T-cell (primary cell): ENCODE measurements at regions not wholly inside any gene's neighbourhood (a gene's known extent, or its start where the extent isn't known, plus 50 kb on each side); places are given as distances from the start of the nearest gene placed in this dataset.
"Not testable (repeated sequence)": the region's sequence is repeated elsewhere in the genome, so short reads cannot be mapped to it uniquely, and the experiment has no call there.

Source experiments
- ATAC-seq, 4 experiments: fragments of 200-7000 bp in 3 of 4; fragments of 150-1000 bp in 1 of 4; cut with Tn5 transposase; replicated peaks in 1 of 4; 1 replicate in 3 of 4; 2 replicates in 1 of 4; pipeline ENCODE4 v1.10.0; 2021; ENCODE audit warnings: moderate library complexity in 3 of 4, mild to moderate bottlenecking in 2 of 4, moderate number of reproducible peaks in 1 of 4
- CTCF ChIA-PET, 2 donors: fragments of 300-600 bp; sonication (Branson Sonifier 250); formaldehyde crosslinking; loops; one replicate each; lab custom pipeline; 2022; ENCODE audit warnings: antibody characterized with exemption in 2 of 2; lab: Charles Lee
- POLR2A ChIA-PET, 2 donors: fragments of 300-600 bp; sonication (Branson Sonifier 250); formaldehyde crosslinking; loops; one replicate each; lab custom pipeline; 2022; ENCODE audit warnings: antibody characterized with exemption in 2 of 2; lab: Charles Lee
- DNase-seq, 35 experiments: peaks; one replicate each; pipeline versions ENCODE4 v3.0.0 to v3.0.0-alpha.2; 2013 to 2023
- H3K27ac ChIP-seq: one replicate; pipeline ENCODE4 v1.5.1; 2013; ENCODE audit warnings: low read length
- H3K27me3 ChIP-seq, 2 experiments: replicated peaks in 1 of 2; 1 replicate in 1 of 2; 2 replicates in 1 of 2; pipeline versions ENCODE4 v1.6.1 to v1.7.0; 2013; ENCODE audit warnings: low read length in 1 of 2, mixed read lengths in 1 of 2; ENCODE audit not compliant: control insufficient read depth in 2 of 2, insufficient read depth in 2 of 2; ENCODE audit errors: extremely low read depth in 1 of 2
- H3K36me3 ChIP-seq, 2 donors: 1 replicate in 1 of 2; 2 replicates in 1 of 2; pipeline versions ENCODE4 v1.6.1 to v1.7.0; 2013; ENCODE audit warnings: low read length in 1 of 2; ENCODE audit not compliant: control insufficient read depth in 2 of 2, insufficient read depth in 1 of 2; ENCODE audit errors: extremely low read depth in 1 of 2
- H3K4me1 ChIP-seq, 2 experiments: 1 replicate in 1 of 2; 2 replicates in 1 of 2; pipeline versions ENCODE4 v1.6.1 to v1.7.0; 2013; ENCODE audit warnings: low read length in 2 of 2, mixed read lengths in 1 of 2; ENCODE audit not compliant: insufficient read depth in 2 of 2, control insufficient read depth in 1 of 2; ENCODE audit errors: extremely low read depth in 1 of 2
- H3K4me3 ChIP-seq, 2 donors: 1 replicate in 1 of 2; 2 replicates in 1 of 2; pipeline versions ENCODE4 v1.5.1 to v1.7.0; 2013; ENCODE audit warnings: mild to moderate bottlenecking in 2 of 2, low read length in 1 of 2, moderate library complexity in 1 of 2; ENCODE audit not compliant: control insufficient read depth in 1 of 2; ENCODE audit errors: extremely low read depth in 1 of 2
- H3K9me3 ChIP-seq: 2 replicates; pipeline ENCODE4 v1.7.0; 2013
- H3K27ac Mint-ChIP-seq, 2 donors: one replicate each; pipeline ENCODE4 v1.8.0; 2020 to 2021; ENCODE audit warnings: mild to moderate bottlenecking in 2 of 2, mixed read lengths in 2 of 2
- H3K27me3 Mint-ChIP-seq, 2 donors: one replicate each; pipeline ENCODE4 v1.8.0; 2021 to 2022; ENCODE audit warnings: mixed read lengths in 2 of 2
- H3K36me3 Mint-ChIP-seq: one replicate; pipeline ENCODE4 v1.8.0; 2021; ENCODE audit warnings: mixed read lengths
- H3K4me1 Mint-ChIP-seq, 3 donors: one replicate each; pipeline ENCODE4 v1.8.0; 2020 to 2022; ENCODE audit warnings: mixed read lengths in 3 of 3, mild to moderate bottlenecking in 1 of 3
- H3K4me3 Mint-ChIP-seq, 3 donors: one replicate each; pipeline ENCODE4 v1.8.0; 2020 to 2022; ENCODE audit warnings: mild to moderate bottlenecking in 3 of 3, mixed read lengths in 3 of 3, moderate library complexity in 3 of 3
- H3K9me3 Mint-ChIP-seq, 3 donors: one replicate each; pipeline ENCODE4 v1.8.0; 2020 to 2022; ENCODE audit warnings: mixed read lengths in 3 of 3
- WGBS: methylation state at CpG from one replicate; pipeline ENCODE4 v1.1.5; 2013; ENCODE audit warnings: missing lambda C conversion rate; ENCODE audit not compliant: insufficient coverage; 5-methylcytosine and 5-hydroxymethylcytosine counted together

DNA sequence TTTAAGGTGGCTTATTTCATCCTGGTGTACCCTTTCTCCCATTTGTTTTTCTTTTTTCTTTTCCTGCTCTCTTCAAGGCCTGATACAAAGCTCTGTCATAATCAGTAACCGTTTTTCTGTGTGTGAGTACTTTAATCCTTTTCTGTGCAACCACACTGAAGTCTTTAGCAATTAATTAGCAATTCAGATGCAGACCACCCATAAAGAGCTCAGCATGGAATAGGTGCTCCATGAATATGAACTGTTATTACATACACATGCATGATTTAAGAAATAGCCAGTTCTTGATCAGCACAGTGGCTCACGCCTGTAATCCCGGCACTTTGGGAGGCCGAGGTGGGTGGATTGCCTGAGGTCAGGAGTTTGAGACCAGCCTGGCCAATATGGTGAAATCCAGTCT, 1386.6 kb downstream of the AACS start:
- no CpG with 5 or more reads among the region's 4 CpGs for WGBS
- Histone ChIP-seq H3K36me3 (no peaks in the 10 kb centered on the region), H3K4me3 (no peak overlapping the region), H3K27me3 (peaks cover 0 to 2% of the 10 kb centered on the region in 2 experiments), H3K9me3 (no peaks in the 10 kb centered on the region), H3K4me1 (no peaks in the 10 kb centered on the region), H3K27ac (no peak overlapping the region)
- Mint-ChIP-seq H3K9me3 (peaks cover 6 to 12% (median 9%) of the 10 kb centered on the region in 3 donors), H3K36me3 (no peaks in the 10 kb centered on the region), H3K4me3 (no peak overlapping the region), H3K4me1 (no peaks in the 10 kb centered on the region), H3K27ac (no peak overlapping the region), H3K27me3 (no peaks in the 10 kb centered on the region)
- ATAC-seq: no peak
- POLR2A ChIA-PET: no interaction called here
- DNase-seq: no peak
- CTCF ChIA-PET: no interaction called here

DNA sequence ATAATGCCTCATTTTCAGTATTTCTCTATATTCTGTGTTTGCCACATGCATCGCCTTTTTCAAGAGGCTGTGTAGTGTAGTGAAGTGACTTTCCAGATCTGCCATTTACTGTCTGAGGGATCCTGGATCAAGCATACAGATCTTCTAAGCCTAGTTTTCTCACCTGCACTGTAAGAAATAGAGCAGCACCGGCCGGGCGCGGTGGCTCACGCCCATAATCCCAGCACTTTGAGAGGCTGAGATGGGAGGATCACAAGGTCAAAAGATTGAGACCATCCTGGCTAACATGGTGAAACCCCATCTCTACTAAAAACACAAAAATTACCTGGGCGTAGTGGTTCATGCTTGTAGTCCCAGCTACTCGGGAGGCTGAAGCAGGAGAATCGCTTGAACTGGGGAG, 1387.5 kb downstream of the AACS start:
- H3K4me1 ChIP-seq, POLR2A ChIA-PET, H3K36me3 ChIP-seq, H3K27ac Mint-ChIP-seq, H3K27ac ChIP-seq, CTCF ChIA-PET, H3K4me1 Mint-ChIP-seq, H3K4me3 Mint-ChIP-seq, DNase-seq, ATAC-seq, H3K27me3 ChIP-seq, H3K9me3 ChIP-seq, H3K27me3 Mint-ChIP-seq, H3K36me3 Mint-ChIP-seq, H3K4me3 ChIP-seq: not testable (repeated sequence)
- WGBS: 93% methylated on average over 7 of the region's 9 CpGs
- H3K9me3 Mint-ChIP-seq: peaks cover 6 to 12% (median 8%) of the 10 kb centered on the region in 3 donors

DNA sequence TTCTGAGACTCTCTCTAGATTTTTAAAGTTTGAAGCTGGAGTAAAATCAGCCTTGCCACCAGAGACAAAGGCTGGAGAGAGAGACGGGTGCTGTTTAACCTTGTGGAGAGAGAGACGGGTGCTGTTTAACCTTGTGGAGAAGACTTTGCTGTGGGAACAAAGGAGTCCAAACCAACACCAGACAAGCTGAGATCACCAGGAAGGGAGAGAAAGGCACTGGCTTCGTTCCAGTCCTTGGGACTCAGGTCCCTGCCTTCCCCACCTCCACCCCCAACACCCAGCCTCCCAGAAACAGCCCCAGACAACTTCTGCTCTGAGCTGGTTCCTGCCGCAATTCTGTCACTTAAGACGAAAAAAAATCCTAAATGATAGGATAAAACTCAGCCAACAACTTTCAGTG, 1389.3 kb downstream of the AACS start:
- 71% methylated on average over 1 of the region's 5 CpGs for WGBS
- Histone ChIP-seq H3K4me1 (no peaks in the 10 kb centered on the region), H3K27ac (no peak overlapping the region), H3K36me3 (no peaks in the 10 kb centered on the region), H3K9me3 (no peaks in the 10 kb centered on the region), H3K4me3 (no peak overlapping the region), H3K27me3 (no peaks in the 10 kb centered on the region)
- Mint-ChIP-seq H3K36me3 (no peaks in the 10 kb centered on the region), H3K27ac (no peak overlapping the region), H3K27me3 (no peaks in the 10 kb centered on the region), H3K9me3 (peaks cover 2 to 14% (median 5%) of the 10 kb centered on the region in 3 donors), H3K4me3 (no peak overlapping the region), H3K4me1 (no peaks in the 10 kb centered on the region)
- ATAC-seq (no peak), DNase-seq (no peak)
- ChIA-PET CTCF (no interaction called here), POLR2A (no interaction called here)

DNA sequence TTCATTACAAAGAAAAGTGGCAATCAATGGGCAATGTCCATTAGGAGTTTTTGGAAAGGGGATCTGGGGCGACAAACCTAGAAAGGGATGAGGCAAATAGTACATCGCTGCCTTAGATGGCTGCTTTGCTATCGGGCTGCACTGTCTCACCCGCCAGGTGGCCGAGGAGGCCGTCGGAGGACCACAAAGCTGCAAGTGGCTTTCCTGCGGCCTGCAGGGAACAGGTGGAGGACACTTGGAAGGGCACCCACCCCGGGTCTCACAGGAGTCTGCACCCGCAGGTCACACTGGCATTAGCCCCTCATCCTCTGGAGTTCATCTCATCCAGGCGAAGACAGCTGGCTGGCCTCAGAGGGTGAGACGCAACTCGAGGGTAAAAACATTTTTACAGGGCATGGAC, 1392.5 kb downstream of the AACS start:
- Histone ChIP-seq H3K27ac (no peak overlapping the region), H3K4me3 (no peak overlapping the region), H3K27me3 (no peaks in the 10 kb centered on the region), H3K4me1 (no peaks in the 10 kb centered on the region), H3K9me3 (no peaks in the 10 kb centered on the region), H3K36me3 (no peaks in the 10 kb centered on the region)
- 92% methylated on average over 10 of the region's 13 CpGs for WGBS
- CTCF ChIA-PET: no interaction called here
- Mint-ChIP-seq H3K27me3 (no peaks in the 10 kb centered on the region), H3K4me3 (no peak overlapping the region), H3K4me1 (no peaks in the 10 kb centered on the region), H3K36me3 (no peaks in the 10 kb centered on the region), H3K27ac (no peak overlapping the region), H3K9me3 (peaks cover 0 to 11% (median 5%) of the 10 kb centered on the region in 3 donors)
- POLR2A ChIA-PET: no interaction called here
- ATAC-seq (no peak), DNase-seq (no peak)

DNA sequence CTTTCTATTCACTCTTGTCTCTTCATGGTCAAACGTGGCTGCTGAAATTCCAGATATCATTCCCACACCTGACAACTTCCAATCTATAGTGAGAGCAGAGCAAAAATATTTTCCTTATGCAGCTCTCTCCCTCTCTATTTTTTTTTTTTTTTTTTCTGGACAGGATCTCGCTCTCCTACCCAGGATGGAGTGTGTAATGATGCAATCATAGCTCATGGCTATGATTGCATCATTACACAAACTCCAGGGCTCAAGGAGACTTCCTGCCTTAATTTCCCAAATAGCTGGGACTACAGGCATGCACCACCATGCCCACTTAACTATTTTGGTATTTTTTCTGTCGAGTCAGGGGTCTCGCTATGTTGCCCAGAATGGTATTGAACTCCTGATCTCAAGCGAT, 1398.9 kb downstream of the AACS start:
- POLR2A ChIA-PET: interaction anchor here in 1 of 2 donors (0.6 kb wide), 1 partner anchor 16 kb away, joined by 3 read pairs; no protein-coding TSS in a partner anchor
- 77% methylated on average over 3 of the region's 5 CpGs for WGBS
- CTCF ChIA-PET: no interaction called here

DNA sequence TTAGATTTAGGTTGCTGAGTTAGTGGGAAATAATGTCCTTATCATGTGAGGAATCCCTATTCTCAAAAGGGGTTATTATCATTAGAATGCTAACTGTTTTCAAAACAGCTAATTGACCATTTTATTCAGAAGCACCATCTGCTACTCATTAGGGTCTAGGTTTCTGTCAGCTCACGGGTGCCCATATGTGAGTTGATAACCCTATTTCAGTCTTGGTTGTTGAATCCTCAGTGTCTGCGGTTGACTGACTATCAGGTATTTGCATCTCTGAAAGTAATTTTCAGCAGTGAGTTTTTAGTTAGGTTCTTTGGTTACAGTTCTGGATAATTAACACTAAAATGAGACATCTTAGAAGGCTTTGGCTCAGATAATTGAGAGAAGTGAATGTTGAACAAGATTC, 1404.0 kb downstream of the AACS start:
- DNase-seq (no peak), ATAC-seq (no peak)
- H3K27ac ChIP-seq: no peak overlapping the region
- H3K27me3 Mint-ChIP-seq: peaks cover 0 to 1% of the 10 kb centered on the region in 2 donors
- no peaks in the 10 kb centered on the region for H3K36me3 Mint-ChIP-seq
- no peaks in the 10 kb centered on the region for H3K27me3 ChIP-seq
- no peaks in the 10 kb centered on the region for H3K4me1 Mint-ChIP-seq
- peaks cover 4 to 8% (median 6%) of the 10 kb centered on the region in 3 donors for H3K9me3 Mint-ChIP-seq
- H3K4me3 ChIP-seq: no peak overlapping the region
- H3K27ac Mint-ChIP-seq: no peak overlapping the region
- ChIA-PET POLR2A (no interaction called here), CTCF (no interaction called here)
- H3K4me1 ChIP-seq: no peaks in the 10 kb centered on the region
- no peaks in the 10 kb centered on the region for H3K36me3 ChIP-seq
- WGBS: no CpG with 5 or more reads among the region's 2 CpGs
- no peaks in the 10 kb centered on the region for H3K9me3 ChIP-seq
- H3K4me3 Mint-ChIP-seq: no peak overlapping the region

More for the DNA sequence above, 1398.9 kb downstream of the AACS start:
- H3K36me3 ChIP-seq: no peaks in the 10 kb centered on the region
- no peaks in the 10 kb centered on the region for H3K4me1 ChIP-seq
- H3K27me3 ChIP-seq: no peaks in the 10 kb centered on the region
- ATAC-seq (no peak), DNase-seq (no peak)
- Mint-ChIP-seq H3K9me3 (peaks cover 0 to 7% (median 4%) of the 10 kb centered on the region in 3 donors), H3K27ac (no peak overlapping the region), H3K4me1 (no peaks in the 10 kb centered on the region), H3K27me3 (peaks cover 0 to 2% of the 10 kb centered on the region in 2 donors), H3K36me3 (no peaks in the 10 kb centered on the region), H3K4me3 (no peak overlapping the region)
- no peaks in the 10 kb centered on the region for H3K9me3 ChIP-seq
- no peak overlapping the region for H3K27ac ChIP-seq
- no peak overlapping the region for H3K4me3 ChIP-seq

DNA sequence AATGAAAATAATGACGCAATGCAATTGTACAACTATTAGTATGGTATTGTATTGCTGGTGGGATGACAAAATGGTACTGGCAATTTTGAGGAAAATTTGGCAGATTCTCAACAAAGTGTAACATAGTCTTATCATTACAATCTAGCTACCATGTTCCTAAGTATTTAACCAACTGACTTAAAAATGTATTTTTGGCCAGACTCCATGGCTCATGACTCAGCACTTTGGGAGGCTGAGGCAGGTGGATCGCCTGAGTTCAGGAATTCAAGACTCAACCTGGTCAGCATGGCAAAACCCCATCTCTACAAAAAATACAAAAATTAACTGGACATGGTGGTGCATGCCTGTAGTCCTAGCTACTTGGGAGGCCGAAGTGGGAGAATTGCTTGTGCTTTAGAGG, 1409.5 kb downstream of the AACS start:
- H3K27me3 Mint-ChIP-seq: peaks cover 0 to 1% of the 10 kb centered on the region in 2 donors
- no peak overlapping the region for H3K27ac ChIP-seq

More for the DNA sequence above, 1409.5 kb downstream of the AACS start:
- H3K4me1 ChIP-seq: no peaks in the 10 kb centered on the region
- Mint-ChIP-seq H3K4me1 (no peaks in the 10 kb centered on the region), H3K9me3 (peaks cover 9 to 14% (median 12%) of the 10 kb centered on the region in 3 donors), H3K4me3 (no peak overlapping the region), H3K27ac (no peak overlapping the region), H3K36me3 (no peaks in the 10 kb centered on the region)
- no peaks in the 10 kb centered on the region for H3K9me3 ChIP-seq
- WGBS: no CpG with 5 or more reads among the region's 3 CpGs
- POLR2A ChIA-PET: no interaction called here
- H3K4me3 ChIP-seq: no peak overlapping the region
- no peak for ATAC-seq
- no peak for DNase-seq
- CTCF ChIA-PET: no interaction called here
- no peaks in the 10 kb centered on the region for H3K27me3 ChIP-seq
- no peaks in the 10 kb centered on the region for H3K36me3 ChIP-seq
